Liver (tissue), 8 donors: ENCODE measurements at regions not wholly inside any gene's neighbourhood (a gene's known extent, or its start where the extent isn't known, plus 50 kb on each side); places are given as distances from the start of the nearest gene placed in this dataset.

ENCODE experiments used
- DNase-seq: peaks from one replicate; pipeline ENCODE4 v3.0.0-alpha.2; 2017; ENCODE audit warnings: low spot score
- H3K27ac ChIP-seq, 2 donors: one replicate each; pipeline ENCODE4 v1.7.0; 2013; ENCODE audit warnings: inconsistent platforms in 2 of 2, low read length in 2 of 2, control low read depth in 1 of 2, low read depth in 1 of 2, mild to moderate bottlenecking in 1 of 2
- H3K27me3 ChIP-seq, 4 donors: one replicate each; pipeline versions ENCODE4 v1.6.1 to v1.7.0; 2013; ENCODE audit warnings: low read length in 3 of 4, inconsistent platforms in 1 of 4, mild to moderate bottlenecking in 1 of 4, moderate library complexity in 1 of 4; ENCODE audit not compliant: control insufficient read depth in 4 of 4, insufficient read depth in 4 of 4
- H3K36me3 ChIP-seq, 4 donors: one replicate each; pipeline versions ENCODE4 v1.6.1 to v1.7.0; 2013; ENCODE audit warnings: low read length in 3 of 4, mild to moderate bottlenecking in 3 of 4, low read depth in 1 of 4, moderate library complexity in 1 of 4; ENCODE audit not compliant: control insufficient read depth in 4 of 4, insufficient read depth in 3 of 4
- H3K4me1 ChIP-seq, 4 donors: one replicate each; pipeline versions ENCODE4 v1.6.1 to v1.7.0; 2013; ENCODE audit warnings: low read length in 3 of 4, mild to moderate bottlenecking in 3 of 4, moderate library complexity in 1 of 4; ENCODE audit not compliant: control insufficient read depth in 4 of 4, insufficient read depth in 4 of 4
- H3K4me3 ChIP-seq, 3 donors: one replicate each; pipeline versions ENCODE4 v1.6.1 to v1.7.0; 2013; ENCODE audit warnings: low read length in 3 of 3, control low read depth in 1 of 3, low read depth in 1 of 3, mild to moderate bottlenecking in 1 of 3
- H3K9ac ChIP-seq, 2 donors: one replicate each; pipeline ENCODE4 v1.7.0; 2013; ENCODE audit warnings: low read length in 2 of 2, mild to moderate bottlenecking in 2 of 2, moderate library complexity in 2 of 2, control low read depth in 1 of 2, low read depth in 1 of 2
- H3K9me3 ChIP-seq, 4 donors: one replicate each; pipeline versions ENCODE4 v1.6.1 to v1.7.0; 2013; ENCODE audit warnings: low read length in 3 of 4; ENCODE audit not compliant: control insufficient read depth in 4 of 4
- ATF3 ChIP-seq: IDR thresholded peaks from 2 replicates; pipeline ENCODE4 v1.6.1; 2016; ENCODE audit warnings: antibody characterized with exemption
- EGR1 ChIP-seq, 2 donors: IDR thresholded peaks; 2 replicates each; pipeline ENCODE4 v1.6.1; 2016 to 2018; ENCODE audit warnings: antibody characterized with exemption in 2 of 2, low read depth in 2 of 2
- FOXA1 ChIP-seq: IDR thresholded peaks from 2 replicates; pipeline ENCODE4 v1.6.1; 2016; ENCODE audit warnings: antibody characterized with exemption
- FOXA2 ChIP-seq: IDR thresholded peaks from 2 replicates; pipeline ENCODE4 v1.6.1; 2016; ENCODE audit warnings: antibody characterized with exemption
- GABPA ChIP-seq, 2 donors: IDR thresholded peaks in 1 of 2; conservative IDR thresholded peaks in 1 of 2; 2 replicates each; pipeline ENCODE4 v1.6.1; 2016; ENCODE audit warnings: antibody characterized with exemption in 2 of 2, mild to moderate bottlenecking in 1 of 2, moderate library complexity in 1 of 2
- HNF4A ChIP-seq, 2 donors: conservative IDR thresholded peaks; 2 replicates each; pipeline ENCODE4 v1.6.1; 2016; ENCODE audit warnings: antibody characterized with exemption in 2 of 2, mild to moderate bottlenecking in 2 of 2
- HNF4G ChIP-seq: IDR thresholded peaks from 2 replicates; pipeline ENCODE4 v1.6.1; 2016; ENCODE audit warnings: antibody characterized with exemption
- JUND ChIP-seq, 2 donors: IDR thresholded peaks; 2 replicates each; pipeline ENCODE4 v1.6.1; 2016; ENCODE audit warnings: antibody characterized with exemption in 2 of 2
- MAX ChIP-seq: IDR thresholded peaks from 2 replicates; pipeline ENCODE4 v1.6.1; 2016; ENCODE audit warnings: antibody characterized with exemption
- RAD21 ChIP-seq, 2 donors: IDR thresholded peaks; 2 replicates each; pipeline ENCODE4 v1.6.1; 2016; ENCODE audit warnings: antibody characterized with exemption in 2 of 2, mild to moderate bottlenecking in 2 of 2
- REST ChIP-seq: IDR thresholded peaks from 2 replicates; pipeline ENCODE4 v1.6.1; 2016; ENCODE audit warnings: antibody characterized with exemption, mild to moderate bottlenecking
- RXRA ChIP-seq, 2 donors: IDR thresholded peaks; 2 replicates each; pipeline ENCODE4 v1.6.1; 2017 to 2018; ENCODE audit warnings: antibody characterized with exemption in 2 of 2, mild to moderate bottlenecking in 1 of 2
- SP1 ChIP-seq: IDR thresholded peaks from 2 replicates; pipeline ENCODE4 v1.6.1; 2018; ENCODE audit warnings: antibody characterized with exemption, mild to moderate bottlenecking
- TAF1 ChIP-seq: conservative IDR thresholded peaks from 2 replicates; pipeline ENCODE4 v1.6.1; 2016; ENCODE audit warnings: antibody characterized with exemption, mild to moderate bottlenecking
- YY1 ChIP-seq: IDR thresholded peaks from 2 replicates; pipeline ENCODE4 v1.6.1; 2016; ENCODE audit warnings: antibody characterized with exemption, mild to moderate bottlenecking
- ZBTB33 ChIP-seq: IDR thresholded peaks from 2 replicates; pipeline ENCODE4 v1.6.1; 2016; ENCODE audit warnings: antibody characterized with exemption
- WGBS: extraction: QIAGEN DNeasy Blood & Tissue Kit; methylation state at CpG from one replicate; pipeline ENCODE4 v1.1.7; 2013; 5-methylcytosine and 5-hydroxymethylcytosine counted together
- TF ChIP-seq, protein P1 (sequence below): fragments of 150-350 bp; IDR thresholded peaks from 2 replicates; pipeline ENCODE4 v1.5.1; 2017; ENCODE audit warnings: improper control_type of control experiment, low read depth, low read length; ENCODE audit not compliant: missing input control
- donor health status: healthy.
- donor health status: healthy.
- donor health status: healthy.
- donor health status: healthy.
- donor health status: healthy.

DNA sequence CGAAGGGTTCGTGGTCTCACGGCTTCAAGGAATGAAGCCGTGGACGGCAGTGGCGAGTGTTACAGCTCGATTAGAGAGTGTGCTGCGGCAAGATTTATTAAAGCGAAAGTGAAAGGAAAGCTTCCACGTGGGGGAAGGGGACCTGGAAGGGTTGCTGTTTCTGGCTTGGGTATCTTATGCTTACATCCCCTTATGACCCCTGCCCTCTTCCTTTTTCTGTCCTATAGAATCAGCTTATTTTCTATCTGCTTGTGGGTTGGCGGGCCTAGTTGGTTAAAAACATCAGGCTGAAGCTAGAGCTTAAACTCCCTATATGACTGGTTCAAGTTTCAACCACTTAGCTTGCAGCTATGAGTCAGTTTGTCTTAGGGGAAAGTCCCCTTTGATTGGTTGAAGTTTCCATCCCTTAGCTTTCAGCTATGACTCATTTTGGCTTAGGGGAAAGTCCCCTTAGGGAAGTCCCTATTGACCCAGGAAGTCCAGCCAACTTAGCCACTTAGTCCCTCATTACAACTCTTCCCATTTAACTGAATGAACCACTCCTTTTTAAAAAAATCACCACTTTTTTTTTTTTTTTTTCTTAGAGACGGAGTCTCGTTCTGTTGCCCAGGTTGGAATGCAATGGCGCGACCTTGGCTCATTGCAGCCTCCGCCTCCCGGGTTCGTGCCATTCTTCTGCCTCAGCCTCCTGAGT is 1494.7 kb upstream of the TMEM132C start:
- H3K4me3 ChIP-seq, result no peak overlapping the region
- no peaks in the 10 kb centered on the region for H3K4me1 ChIP-seq
- H3K9me3 ChIP-seq, result peaks cover 2 to 6% (median 2%) of the 10 kb centered on the region in 4 donors
- no peaks in the 10 kb centered on the region for H3K36me3 ChIP-seq
- no peak for TF ChIP-seq GABPA (IDR thresholded peaks at IDR 0.05 in 1 of 2, conservative IDR thresholded peaks at IDR 0.05 in 1 of 2)
- no peak for TF ChIP-seq REST
- TF ChIP-seq JUND (IDR thresholded peaks at IDR 0.05), result peak in 1 of 2 donors; percentile 77
- no peak overlapping the region for H3K9ac ChIP-seq
- 83% methylated on average over 18 of the region's 18 CpGs for WGBS
- no peak for DNase-seq
- no peak overlapping the region for H3K27ac ChIP-seq
- no peaks in the 10 kb centered on the region for H3K27me3 ChIP-seq

DNA sequence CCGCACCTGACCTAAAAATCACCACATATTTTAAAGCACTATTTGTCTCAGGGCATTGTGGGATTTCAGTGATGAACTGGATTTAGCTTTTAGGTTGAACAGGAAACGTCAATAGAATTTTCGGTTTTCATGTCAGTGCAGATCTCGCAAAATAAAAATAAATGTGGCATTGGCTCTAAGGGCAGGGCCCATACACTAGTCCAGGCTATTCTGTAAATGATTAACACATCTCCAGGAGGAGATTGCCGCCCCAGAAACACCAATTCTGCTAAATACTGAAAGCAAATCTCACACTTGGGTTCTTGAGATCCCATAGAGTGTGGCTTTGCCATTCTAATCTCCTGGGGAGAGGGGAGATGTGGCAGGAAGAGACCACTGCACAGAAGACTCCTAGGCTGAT is 1494.0 kb upstream of the TMEM132C start:
- H3K9ac ChIP-seq, result no peak overlapping the region
- peaks cover 0 to 4% (median 2%) of the 10 kb centered on the region in 4 donors for H3K9me3 ChIP-seq
- 65% methylated on average over 5 of the region's 5 CpGs for WGBS
- H3K4me3 ChIP-seq, result no peak overlapping the region
- no peak overlapping the region for H3K27ac ChIP-seq
- no peak for TF ChIP-seq EGR1 (IDR thresholded peaks at IDR 0.05; ENCODE audit: low read depth in 2 of 2)
- no peak for TF ChIP-seq ZBTB33
- no peak for TF ChIP-seq GABPA (IDR thresholded peaks at IDR 0.05 in 1 of 2, conservative IDR thresholded peaks at IDR 0.05 in 1 of 2)
- TF ChIP-seq SP1, result no peak
- TF ChIP-seq JUND (IDR thresholded peaks at IDR 0.05), result no peak
- TF ChIP-seq ATF3, result no peak
- TF ChIP-seq, protein P1, sequence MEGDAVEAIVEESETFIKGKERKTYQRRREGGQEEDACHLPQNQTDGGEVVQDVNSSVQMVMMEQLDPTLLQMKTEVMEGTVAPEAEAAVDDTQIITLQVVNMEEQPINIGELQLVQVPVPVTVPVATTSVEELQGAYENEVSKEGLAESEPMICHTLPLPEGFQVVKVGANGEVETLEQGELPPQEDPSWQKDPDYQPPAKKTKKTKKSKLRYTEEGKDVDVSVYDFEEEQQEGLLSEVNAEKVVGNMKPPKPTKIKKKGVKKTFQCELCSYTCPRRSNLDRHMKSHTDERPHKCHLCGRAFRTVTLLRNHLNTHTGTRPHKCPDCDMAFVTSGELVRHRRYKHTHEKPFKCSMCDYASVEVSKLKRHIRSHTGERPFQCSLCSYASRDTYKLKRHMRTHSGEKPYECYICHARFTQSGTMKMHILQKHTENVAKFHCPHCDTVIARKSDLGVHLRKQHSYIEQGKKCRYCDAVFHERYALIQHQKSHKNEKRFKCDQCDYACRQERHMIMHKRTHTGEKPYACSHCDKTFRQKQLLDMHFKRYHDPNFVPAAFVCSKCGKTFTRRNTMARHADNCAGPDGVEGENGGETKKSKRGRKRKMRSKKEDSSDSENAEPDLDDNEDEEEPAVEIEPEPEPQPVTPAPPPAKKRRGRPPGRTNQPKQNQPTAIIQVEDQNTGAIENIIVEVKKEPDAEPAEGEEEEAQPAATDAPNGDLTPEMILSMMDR, result no peak
- TF ChIP-seq REST, result no peak
- TF ChIP-seq FOXA1, result no peak
- no peak for TF ChIP-seq HNF4G
- no peak for TF ChIP-seq YY1
- TF ChIP-seq HNF4A (conservative IDR thresholded peaks at IDR 0.05), result no peak
- no peak for TF ChIP-seq RAD21 (IDR thresholded peaks at IDR 0.05)
- no peak for TF ChIP-seq RXRA (IDR thresholded peaks at IDR 0.05)
- no peak for TF ChIP-seq MAX
- TF ChIP-seq FOXA2, result no peak
- no peak for TF ChIP-seq TAF1
- H3K27me3 ChIP-seq, result no peaks in the 10 kb centered on the region
- H3K36me3 ChIP-seq, result no peaks in the 10 kb centered on the region
- no peak for DNase-seq
- H3K4me1 ChIP-seq, result no peaks in the 10 kb centered on the region
